H1 (cell line): ENCODE measurements at regions not wholly inside any gene's neighbourhood (a gene's known extent, or its start where the extent isn't known, plus 50 kb on each side); places are given as distances from the start of the nearest gene placed in this dataset.

Source experiments
- CTCF ChIA-PET: fragments of 300-600 bp; sonication (Branson Sonifier 250); formaldehyde crosslinking; loops from one replicate; lab custom pipeline; 2021; ENCODE audit not compliant: partially characterized antibody; lab: Charles Lee
- POLR2A ChIA-PET: fragments of 300-600 bp; sonication (Branson Sonifier 250); formaldehyde crosslinking; loops from one replicate; lab custom pipeline; 2021; ENCODE audit warnings: inconsistent platforms; ENCODE audit not compliant: partially characterized antibody; lab: Charles Lee
- DNase-seq, 2 experiments: peaks; one replicate each; pipeline versions ENCODE4 v3.0.0 to v3.0.0-alpha.2; 2010 to 2022; ENCODE audit warnings: low spot score in 2 of 2, low read depth in 1 of 2, mixed read lengths in 1 of 2
- FAIRE-seq: peaks from 2 replicates; lab custom pipeline; 2011; peaks lifted over from hg19 to GRCh38; lab: Jason Lieb, UNC
- H2AFZ ChIP-seq: 2 replicates; pipeline ENCODE4 v1.8.1; 2012; ENCODE audit warnings: low read length, inconsistent platforms
- H2AK5ac ChIP-seq: 2 replicates; pipeline ENCODE4 v1.6.1; 2013; ENCODE audit warnings: low read depth, low read length
- H2BK120ac ChIP-seq: replicated peaks from 2 replicates; pipeline ENCODE3; 2013; ENCODE audit warnings: low read depth, low read length, inconsistent platforms
- H2BK12ac ChIP-seq: 2 replicates; pipeline ENCODE4 v1.6.1; 2013; ENCODE audit warnings: low read depth, low read length
- H2BK15ac ChIP-seq: 2 replicates; pipeline ENCODE4 v1.6.1; 2013; ENCODE audit warnings: low read length
- H2BK20ac ChIP-seq: 2 replicates; pipeline ENCODE4 v1.6.1; 2013; ENCODE audit warnings: low read length
- H2BK5ac ChIP-seq: 2 replicates; pipeline ENCODE4 v1.6.1; 2013; ENCODE audit warnings: low read depth, low read length
- H3K14ac ChIP-seq: 2 replicates; pipeline ENCODE4 v1.6.1; 2013; ENCODE audit warnings: inconsistent platforms; ENCODE audit not compliant: insufficient read length
- H3K18ac ChIP-seq: 2 replicates; pipeline ENCODE4 v1.6.1; 2013; ENCODE audit warnings: low read length; ENCODE audit errors: extremely low read depth
- H3K23ac ChIP-seq: 2 replicates; pipeline ENCODE4 v1.6.1; 2013; ENCODE audit warnings: inconsistent platforms; ENCODE audit not compliant: insufficient read length
- H3K23me2 ChIP-seq: 2 replicates; pipeline ENCODE4 v1.6.1; 2013; ENCODE audit warnings: low read depth, low read length
- H3K27ac ChIP-seq: 2 replicates; pipeline ENCODE4 v1.6.1; 2011; ENCODE audit warnings: low read depth, low read length, inconsistent platforms
- H3K27me3 ChIP-seq, 4 experiments: replicated peaks in 1 of 4; 1 replicate in 1 of 4; 2 replicates in 3 of 4; pipeline versions ENCODE4 v1.6.1 to v1.8.1; 2011 to 2013; ENCODE audit warnings: low read length in 3 of 4, mild to moderate bottlenecking in 3 of 4, inconsistent platforms in 2 of 4, mixed read lengths in 2 of 4, moderate library complexity in 1 of 4; ENCODE audit not compliant: control insufficient read depth in 3 of 4, insufficient read depth in 3 of 4; ENCODE audit errors: extremely low read depth in 1 of 4
- H3K36me3 ChIP-seq, 4 experiments: 2 replicates each; pipeline versions ENCODE4 v1.6.1 to v1.8.1; 2011 to 2013; ENCODE audit warnings: mild to moderate bottlenecking in 4 of 4, low read length in 3 of 4, moderate library complexity in 2 of 4, control low read depth in 1 of 4, inconsistent platforms in 1 of 4; ENCODE audit not compliant: insufficient read depth in 4 of 4, control insufficient read depth in 2 of 4
- H3K4ac ChIP-seq: replicated peaks from 2 replicates; pipeline ENCODE3; 2013; ENCODE audit warnings: low read length, low read depth, mixed read lengths, inconsistent platforms; ENCODE audit not compliant: insufficient read length
- H3K4me1 ChIP-seq, 4 experiments: replicated peaks in 1 of 4; 1 replicate in 1 of 4; 2 replicates in 3 of 4; pipeline versions ENCODE4 v1.6.1 to v1.8.1; 2011 to 2013; ENCODE audit warnings: low read length in 3 of 4, inconsistent platforms in 2 of 4, mixed read lengths in 1 of 4; ENCODE audit not compliant: insufficient read depth in 4 of 4, control insufficient read depth in 3 of 4
- H3K4me2 ChIP-seq, 2 experiments: 2 replicates each; pipeline versions ENCODE4 v1.6.1 to v1.8.1; 2011 to 2013; ENCODE audit warnings: low read depth in 2 of 2, low read length in 2 of 2, control low read depth in 1 of 2, inconsistent platforms in 1 of 2, mild to moderate bottlenecking in 1 of 2; ENCODE audit not compliant: insufficient read depth in 1 of 2
- H3K4me3 ChIP-seq, 4 experiments: fragments of 200-600, 300-600 bp in 1 of 4; sonication (generic), shearing (Covaris generic), sonication (Bioruptor Twin) in 1 of 4; 2 replicates each; pipeline versions ENCODE4 v1.5.1 to v1.8.1; 2011 to 2016; ENCODE audit warnings: low read length in 4 of 4, low read depth in 3 of 4, control low read depth in 2 of 4, inconsistent platforms in 2 of 4, mild to moderate bottlenecking in 2 of 4, mixed read lengths in 1 of 4, moderate library complexity in 1 of 4; ENCODE audit not compliant: insufficient read depth in 2 of 4; ENCODE audit errors: extremely low read depth in 1 of 4
- H3K56ac ChIP-seq: replicated peaks from 2 replicates; pipeline ENCODE3; 2013; ENCODE audit warnings: low read depth, mild to moderate bottlenecking, mixed read lengths, low read length, inconsistent platforms; ENCODE audit not compliant: insufficient read length
- H3K79me1 ChIP-seq: 2 replicates; pipeline ENCODE4 v1.6.1; 2013; ENCODE audit warnings: low read depth, low read length, control low read depth
- H3K79me2 ChIP-seq, 2 experiments: 2 replicates each; pipeline versions ENCODE4 v1.6.1 to v1.8.1; 2012 to 2013; ENCODE audit warnings: low read length in 2 of 2, mild to moderate bottlenecking in 2 of 2, inconsistent platforms in 1 of 2; ENCODE audit not compliant: insufficient read depth in 2 of 2, control insufficient read depth in 1 of 2
- H3K9ac ChIP-seq, 4 experiments: replicated peaks in 1 of 4; 1 replicate in 1 of 4; 2 replicates in 3 of 4; pipeline versions ENCODE4 v1.6.1 to v1.8.1; 2011 to 2013; ENCODE audit warnings: low read depth in 3 of 4, low read length in 3 of 4, control low read depth in 2 of 4, mild to moderate bottlenecking in 2 of 4, moderate library complexity in 2 of 4, inconsistent platforms in 1 of 4; ENCODE audit errors: extremely low read depth in 1 of 4
- H3K9me3 ChIP-seq, 2 experiments: 2 replicates each; pipeline versions ENCODE4 v1.6.1 to v1.8.1; 2012 to 2013; ENCODE audit warnings: mild to moderate bottlenecking in 2 of 2, moderate library complexity in 2 of 2, control low read depth in 1 of 2, inconsistent platforms in 1 of 2, low read depth in 1 of 2, low read length in 1 of 2, mixed read lengths in 1 of 2; ENCODE audit not compliant: insufficient read depth in 2 of 2
- H4K20me1 ChIP-seq, 2 experiments: replicated peaks in 1 of 2; 2 replicates each; pipeline versions ENCODE3 to v1.8.1; 2011 to 2013; ENCODE audit warnings: inconsistent platforms in 2 of 2, low read length in 2 of 2, mild to moderate bottlenecking in 1 of 2; ENCODE audit not compliant: insufficient read depth in 2 of 2, control insufficient read depth in 1 of 2
- H4K5ac ChIP-seq: 2 replicates; pipeline ENCODE4 v1.6.1; 2013; ENCODE audit warnings: low read length, low read depth, mixed read lengths, inconsistent platforms; ENCODE audit not compliant: insufficient read length
- H4K8ac ChIP-seq: 2 replicates; pipeline ENCODE4 v1.8.0; 2013; ENCODE audit warnings: mild to moderate bottlenecking, moderate library complexity, low read length, inconsistent platforms; ENCODE audit not compliant: insufficient read depth; ENCODE audit errors: extremely low read depth
- H4K91ac ChIP-seq: replicated peaks from 2 replicates; pipeline ENCODE3; 2013; ENCODE audit warnings: low read length, mixed read lengths, inconsistent platforms; ENCODE audit not compliant: insufficient read length
- SP1 ChIP-seq: IDR thresholded peaks from 2 replicates; pipeline ENCODE4 v1.6.1; 2011; ENCODE audit warnings: low read depth, low read length
- WGBS, 2 experiments: shearing (Covaris generic) in 1 of 2; methylation state at CpG; one replicate each; pipeline versions ENCODE4 v1.1.6 to v1.1.7; 2013 to 2015; ENCODE audit warnings: low lambda C conversion rate in 2 of 2, mixed read lengths in 2 of 2, inconsistent platforms in 1 of 2, low coverage in 1 of 2, missing lambda C conversion rate in 1 of 2; ENCODE audit not compliant: insufficient replicate concordance in 2 of 2, insufficient coverage in 1 of 2, insufficient read length in 1 of 2; ENCODE audit errors: extremely low coverage in 1 of 2, missing lambda C conversion rate in 1 of 2; 5-methylcytosine and 5-hydroxymethylcytosine counted together

GRCh38 chr22:48186146-48186790 lies 1423.8 kb downstream of the TBC1D22A start:
- no peaks in the 10 kb centered on the region for H3K23me2 ChIP-seq
- ChIA-PET POLR2A (interaction anchor here (0.5 kb wide), 1 partner anchor 1851 kb away, joined by 3 read pairs; the partner anchor contains the start of gene TRMU), CTCF (no interaction called here)
- H3K4ac ChIP-seq: no peak overlapping the region
- no peak overlapping the region for H3K14ac ChIP-seq
- WGBS, 2 experiments: 90% methylated on average over 8 of the region's 10 CpGs; no CpG with 5 or more reads in 1 of the 2 experiments
- H3K9ac ChIP-seq: no peak overlapping the region
- no peak overlapping the region for H2BK12ac ChIP-seq
- H3K23ac ChIP-seq: no peak overlapping the region
- no peak overlapping the region for H3K4me2 ChIP-seq
- FAIRE-seq (no peak), DNase-seq (peak in 1 of 2 experiments; percentile 24)
- no peak overlapping the region for H2BK20ac ChIP-seq
- no peak overlapping the region for H4K5ac ChIP-seq
- no peak overlapping the region for H4K91ac ChIP-seq
- 0 out of 4 replicates have a peak, but pooled peaks cover 0 to 3% of the 10 kb centered on the region in 2 experiments for H3K9me3 ChIP-seq
- H2AK5ac ChIP-seq: no peak overlapping the region
- H3K4me1 ChIP-seq: peaks cover 3 to 11% (median 6%) of the 10 kb centered on the region in 4 experiments; a peak in 4 of 7 replicates
- H4K8ac ChIP-seq: no peak overlapping the region
- 0 out of 7 replicates have a peak, but pooled peaks cover 0 to 2% (median 0%) of the 10 kb centered on the region in 4 experiments for H3K27me3 ChIP-seq
- H4K20me1 ChIP-seq: no peaks in the 10 kb centered on the region
- no peak overlapping the region for H2AFZ ChIP-seq
- no peaks in the 10 kb centered on the region for H3K79me1 ChIP-seq
- no peaks in the 10 kb centered on the region for H3K79me2 ChIP-seq
- no peak overlapping the region for H2BK5ac ChIP-seq
- 0 out of 2 replicates have a peak overlapping the region, but pooled peaks have one; percentile 16 for H2BK15ac ChIP-seq
- no peak overlapping the region for H2BK120ac ChIP-seq
- no peak overlapping the region for H3K4me3 ChIP-seq
- no peak overlapping the region for H3K27ac ChIP-seq
- no peak for TF ChIP-seq SP1
- H3K36me3 ChIP-seq: no peaks in the 10 kb centered on the region
- H3K56ac ChIP-seq: no peak overlapping the region
- H3K18ac ChIP-seq: no peak overlapping the region; the same call in 1 of the 2 replicates
